IMR-90 (cell line): ENCODE measurements at regions not wholly inside any gene's neighbourhood (a gene's known extent, or its start where the extent isn't known, plus 50 kb on each side); places are given as distances from the start of the nearest gene placed in this dataset.

Source experiments
- ATAC-seq: fragments of 200-7000 bp; cut with Tn5 transposase; 2 replicates; pipeline ENCODE4 v1.9.1; 2020; ENCODE audit warnings: low read depth, mild to moderate bottlenecking, moderate library complexity
- BruUV-seq: library from RNA; stranded (reverse); fragments of 400-500 nt; replicated peaks from 2 replicates; lab custom pipeline; 2021; lab: Mats Ljungman, UMichigan
- CTCF ChIA-PET: fragments of 300-600 bp; formaldehyde crosslinking; extraction: SDS; loops from one replicate; lab custom pipeline; 2021; ENCODE audit warnings: antibody characterized with exemption; lab: Yijun Ruan, JAX
- POLR2A ChIA-PET: fragments of 300-600 bp; sonication (Branson Sonifier 250); formaldehyde crosslinking; loops from one replicate; lab custom pipeline; 2022; ENCODE audit warnings: antibody characterized with exemption; ENCODE audit not compliant: unreplicated experiment; lab: Charles Lee
- DNase-seq: peaks from one replicate; pipeline ENCODE4 v3.0.0; 2013
- H2AFZ ChIP-seq: replicated peaks from 2 replicates; pipeline ENCODE3; 2013; ENCODE audit warnings: low read length, mild to moderate bottlenecking; ENCODE audit not compliant: poor library complexity
- H2AK5ac ChIP-seq: 2 replicates; pipeline ENCODE4 v1.6.1; 2013; ENCODE audit warnings: low read depth, low read length, inconsistent platforms
- H2AK9ac ChIP-seq: replicated peaks from 2 replicates; pipeline ENCODE3; 2013; ENCODE audit warnings: mild to moderate bottlenecking, low read depth, low read length, moderate library complexity; ENCODE audit not compliant: poor library complexity
- H2BK120ac ChIP-seq: 2 replicates; pipeline ENCODE4 v1.6.1; 2013; ENCODE audit warnings: low read depth, low read length, inconsistent platforms
- H2BK15ac ChIP-seq: 3 replicates; pipeline ENCODE4 v1.6.1; 2013; ENCODE audit warnings: low read depth, low read length, inconsistent platforms
- H2BK20ac ChIP-seq: 2 replicates; pipeline ENCODE4 v1.6.1; 2013; ENCODE audit warnings: low read depth, mild to moderate bottlenecking, inconsistent platforms, low read length, moderate library complexity
- H2BK5ac ChIP-seq: 2 replicates; pipeline ENCODE4 v1.6.1; 2013; ENCODE audit warnings: mild to moderate bottlenecking, low read depth, low read length, inconsistent platforms; ENCODE audit not compliant: poor library complexity, severe bottlenecking
- H3K14ac ChIP-seq: replicated peaks from 2 replicates; pipeline ENCODE4 v1.6.1; 2013; ENCODE audit warnings: low read depth, low read length, inconsistent platforms
- H3K18ac ChIP-seq: 2 replicates; pipeline ENCODE4 v1.6.1; 2013; ENCODE audit warnings: low read depth, low read length, control low read depth
- H3K23ac ChIP-seq: 2 replicates; pipeline ENCODE4 v1.6.1; 2013; ENCODE audit warnings: low read depth, low read length, inconsistent platforms
- H3K27ac ChIP-seq: 2 replicates; pipeline ENCODE4 v1.5.1; 2013; ENCODE audit warnings: mild to moderate bottlenecking, control low read depth, low read length; ENCODE audit not compliant: insufficient read depth
- H3K27me3 ChIP-seq: 2 replicates; pipeline ENCODE4 v1.6.1; 2013; ENCODE audit warnings: low read length; ENCODE audit not compliant: control insufficient read depth, insufficient read depth
- H3K36me3 ChIP-seq: 2 replicates; pipeline ENCODE4 v1.6.1; 2013; ENCODE audit warnings: low read length, mixed read lengths; ENCODE audit not compliant: control insufficient read depth, insufficient read depth
- H3K4ac ChIP-seq: 2 replicates; pipeline ENCODE4 v1.6.1; 2013; ENCODE audit warnings: low read depth, low read length, inconsistent platforms
- H3K4me1 ChIP-seq: 2 replicates; pipeline ENCODE4 v1.6.1; 2013; ENCODE audit warnings: low read length, mixed read lengths; ENCODE audit not compliant: control insufficient read depth, insufficient read depth
- H3K4me2 ChIP-seq: 2 replicates; pipeline ENCODE4 v1.6.1; 2013; ENCODE audit warnings: low read depth, mild to moderate bottlenecking, control low read depth, low read length, moderate library complexity
- H3K4me3 ChIP-seq: 2 replicates; pipeline ENCODE4 v1.5.1; 2013; ENCODE audit warnings: low read depth, mild to moderate bottlenecking, control low read depth, low read length, moderate library complexity; ENCODE audit not compliant: insufficient read depth
- H3K56ac ChIP-seq: 2 replicates; pipeline ENCODE4 v1.6.1; 2013; ENCODE audit warnings: low read length, inconsistent platforms; ENCODE audit not compliant: insufficient read depth; ENCODE audit errors: extremely low read depth
- H3K79me1 ChIP-seq, 2 experiments: 2 replicates each; pipeline ENCODE4 v1.6.1; 2013; ENCODE audit warnings: low read length in 2 of 2, inconsistent platforms in 1 of 2, low read depth in 1 of 2
- H3K9ac ChIP-seq: 2 replicates; pipeline ENCODE4 v1.6.1; 2013; ENCODE audit warnings: low read depth, low read length, control low read depth
- H3K9me1 ChIP-seq: 2 replicates; pipeline ENCODE4 v1.6.1; 2013; ENCODE audit warnings: low read length, inconsistent platforms; ENCODE audit not compliant: insufficient read depth
- H3K9me3 ChIP-seq: 2 replicates; pipeline ENCODE4 v1.6.1; 2013; ENCODE audit warnings: low read length; ENCODE audit not compliant: control insufficient read depth, insufficient read depth
- H4K20me1 ChIP-seq: 2 replicates; pipeline ENCODE4 v1.6.1; 2013; ENCODE audit warnings: low read length, inconsistent platforms; ENCODE audit not compliant: insufficient read depth
- H4K5ac ChIP-seq: 2 replicates; pipeline ENCODE4 v1.6.1; 2013; ENCODE audit warnings: mild to moderate bottlenecking, low read depth, low read length, control low read depth
- H4K8ac ChIP-seq, 2 experiments: 2 replicates each; pipeline ENCODE4 v1.6.1; 2013; ENCODE audit warnings: low read depth in 2 of 2, low read length in 2 of 2, control low read depth in 1 of 2, inconsistent platforms in 1 of 2
- H4K91ac ChIP-seq: 2 replicates; pipeline ENCODE4 v1.6.1; 2013; ENCODE audit warnings: low read depth, low read length, inconsistent platforms; ENCODE audit not compliant: insufficient read depth
- BHLHE40 ChIP-seq: fragments of 150-350 bp; IDR thresholded peaks from 2 replicates; pipeline ENCODE4 v1.6.1; 2016; ENCODE audit warnings: mild to moderate bottlenecking, low read depth, low read length
- CEBPB ChIP-seq: IDR thresholded peaks from 2 replicates; pipeline ENCODE4 v1.6.1; 2012; ENCODE audit warnings: low read depth, low read length, improper control_type of control experiment
- FOS ChIP-seq: fragments of 150-350 bp; IDR thresholded peaks from 2 replicates; pipeline ENCODE4 v1.6.1; 2016; ENCODE audit warnings: low read depth, low read length
- MAFK ChIP-seq: IDR thresholded peaks from 2 replicates; pipeline ENCODE4 v1.6.1; 2012; ENCODE audit warnings: low read depth, low read length, improper control_type of control experiment
- MAZ ChIP-seq: IDR thresholded peaks from 2 replicates; pipeline ENCODE4 v1.6.1; 2012; ENCODE audit warnings: low read depth, mild to moderate bottlenecking, low read length, improper control_type of control experiment, moderate library complexity, borderline replicate concordance
- MXI1 ChIP-seq: IDR thresholded peaks from 2 replicates; pipeline ENCODE4 v1.6.1; 2012; ENCODE audit warnings: low read depth, mild to moderate bottlenecking, low read length, moderate library complexity, borderline replicate concordance
- NFE2L2 ChIP-seq: fragments of 150-350 bp; IDR thresholded peaks from 2 replicates; pipeline ENCODE4 v1.6.1; 2016; ENCODE audit warnings: low read depth, mild to moderate bottlenecking, low read length
- POLR2A ChIP-seq: IDR thresholded peaks from 2 replicates; pipeline ENCODE4 v1.6.1; 2012; ENCODE audit warnings: mild to moderate bottlenecking, low read depth, low read length
- RAD21 ChIP-seq: IDR thresholded peaks from 2 replicates; pipeline ENCODE4 v1.6.1; 2012; ENCODE audit warnings: low read length, improper control_type of control experiment
- RCOR1 ChIP-seq: IDR thresholded peaks from 2 replicates; pipeline ENCODE4 v1.6.1; 2012; ENCODE audit warnings: mild to moderate bottlenecking, low read length, improper control_type of control experiment; ENCODE audit not compliant: insufficient replicate concordance
- RFX5 ChIP-seq: IDR thresholded peaks from 2 replicates; pipeline ENCODE4 v1.8.0; 2012; ENCODE audit warnings: low read depth, mild to moderate bottlenecking, low read length, moderate library complexity
- SMC3 ChIP-seq: fragments of 150-350 bp; IDR thresholded peaks from 2 replicates; pipeline ENCODE4 v1.6.1; 2016; ENCODE audit warnings: low read depth, mild to moderate bottlenecking, antibody characterized with exemption, low read length, moderate library complexity
- WGBS, 2 experiments: methylation state at CpG; one replicate each; pipeline versions ENCODE4 v1.1.5 to v1.1.7; 2013; ENCODE audit warnings: missing lambda C conversion rate in 2 of 2; ENCODE audit not compliant: insufficient read length in 1 of 2; ENCODE audit errors: extremely low coverage in 2 of 2; 5-methylcytosine and 5-hydroxymethylcytosine counted together
- dilution Hi-C: fragments of 300-500 bp; cut with HindIII; formaldehyde crosslinking; loops from one replicate; pipeline ENCODE4 v1.14.3; 2018; ENCODE audit warnings: low sequenced_read_pairs; ENCODE audit not compliant: unreplicated experiment
- in situ Hi-C: fragments of 300-500 bp; cut with MboI; formaldehyde crosslinking; loops from 3 replicates; pipeline ENCODE4 v1.14.3; 2019; ENCODE audit warnings: low sequenced_read_pairs, inconsistent platforms, mixed read lengths
- intact Hi-C: fragments of 100-400 bp; cut with micrococcal nuclease; formaldehyde crosslinking; loops from 2 replicates; pipeline ENCODE4 v1.10.0; 2022
- TF ChIP-seq, protein P1 (sequence below): fragments of 150-350 bp; IDR thresholded peaks from 2 replicates; pipeline ENCODE4 v1.6.1; 2016; ENCODE audit warnings: low read depth, mild to moderate bottlenecking, low read length, moderate library complexity, borderline replicate concordance
- TF ChIP-seq, protein P2 (sequence below): fragments of 150-350 bp; IDR thresholded peaks from 2 replicates; pipeline ENCODE4 v1.6.1; 2017; ENCODE audit warnings: mild to moderate bottlenecking, antibody characterized with exemption, low read length, low read depth
- TF ChIP-seq, protein P3 (sequence below): conservative IDR thresholded peaks from 2 replicates; pipeline ENCODE4 v1.5.1; 2012; ENCODE audit warnings: mild to moderate bottlenecking, low read depth, low read length, improper control_type of control experiment

DNA sequence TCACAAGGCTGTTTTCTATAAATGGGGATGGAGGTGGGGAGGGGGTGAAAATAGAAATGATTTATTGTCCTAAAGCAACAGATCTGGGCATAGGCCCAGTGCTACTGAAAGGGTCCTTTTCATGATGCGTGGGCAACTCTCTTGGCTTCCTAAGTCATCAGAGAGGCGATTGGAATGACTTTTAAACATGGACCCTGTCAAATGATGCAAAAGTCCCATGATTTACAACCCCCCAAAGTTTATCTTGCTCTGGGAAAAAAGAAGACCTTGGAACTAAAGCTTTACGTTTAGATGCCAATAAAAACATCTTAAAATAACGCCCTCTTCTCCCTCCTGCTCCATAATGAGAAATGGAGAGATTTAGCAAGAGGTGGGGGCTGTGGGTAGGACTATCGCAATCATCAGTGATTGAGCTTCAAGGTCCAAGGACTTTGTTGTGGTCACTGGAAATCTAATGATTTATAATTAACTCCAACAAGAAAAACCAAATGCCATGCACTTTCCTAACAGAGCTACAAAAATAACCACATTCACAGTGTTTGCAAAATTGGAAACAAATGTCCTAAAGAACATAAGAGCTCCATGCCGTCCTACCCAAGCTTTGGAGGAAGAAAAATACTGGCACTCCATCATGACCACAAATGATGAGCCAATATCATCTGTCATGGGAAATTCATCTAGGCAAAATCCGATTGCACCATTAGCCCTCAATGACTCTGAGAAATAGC is 167.5 kb upstream of the CLINT1 start:
- H3K56ac ChIP-seq, result no peak overlapping the region
- H3K79me1 ChIP-seq, result no peaks in the 10 kb centered on the region
- no peak overlapping the region for H2BK15ac ChIP-seq
- POLR2A ChIA-PET, result no interaction called here
- H3K9me1 ChIP-seq, result no peaks in the 10 kb centered on the region
- H3K4ac ChIP-seq, result no peak overlapping the region
- no peak overlapping the region for H3K9ac ChIP-seq
- H3K4me3 ChIP-seq, result no peak overlapping the region
- H2AFZ ChIP-seq, result no peak overlapping the region
- TF ChIP-seq RCOR1 (no peak), SMC3 (no peak), RAD21 (no peak), POLR2A (no peak), MAZ (no peak), MAFK (no peak), NFE2L2 (no peak), CEBPB (no peak), BHLHE40 (no peak), FOS (no peak), RFX5 (no peak), MXI1 (no peak)
- TF ChIP-seq, protein P1, sequence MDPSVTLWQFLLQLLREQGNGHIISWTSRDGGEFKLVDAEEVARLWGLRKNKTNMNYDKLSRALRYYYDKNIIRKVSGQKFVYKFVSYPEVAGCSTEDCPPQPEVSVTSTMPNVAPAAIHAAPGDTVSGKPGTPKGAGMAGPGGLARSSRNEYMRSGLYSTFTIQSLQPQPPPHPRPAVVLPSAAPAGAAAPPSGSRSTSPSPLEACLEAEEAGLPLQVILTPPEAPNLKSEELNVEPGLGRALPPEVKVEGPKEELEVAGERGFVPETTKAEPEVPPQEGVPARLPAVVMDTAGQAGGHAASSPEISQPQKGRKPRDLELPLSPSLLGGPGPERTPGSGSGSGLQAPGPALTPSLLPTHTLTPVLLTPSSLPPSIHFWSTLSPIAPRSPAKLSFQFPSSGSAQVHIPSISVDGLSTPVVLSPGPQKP, result no peak
- TF ChIP-seq, protein P2, sequence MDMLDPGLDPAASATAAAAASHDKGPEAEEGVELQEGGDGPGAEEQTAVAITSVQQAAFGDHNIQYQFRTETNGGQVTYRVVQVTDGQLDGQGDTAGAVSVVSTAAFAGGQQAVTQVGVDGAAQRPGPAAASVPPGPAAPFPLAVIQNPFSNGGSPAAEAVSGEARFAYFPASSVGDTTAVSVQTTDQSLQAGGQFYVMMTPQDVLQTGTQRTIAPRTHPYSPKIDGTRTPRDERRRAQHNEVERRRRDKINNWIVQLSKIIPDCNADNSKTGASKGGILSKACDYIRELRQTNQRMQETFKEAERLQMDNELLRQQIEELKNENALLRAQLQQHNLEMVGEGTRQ, result no peak
- TF ChIP-seq, protein P3, sequence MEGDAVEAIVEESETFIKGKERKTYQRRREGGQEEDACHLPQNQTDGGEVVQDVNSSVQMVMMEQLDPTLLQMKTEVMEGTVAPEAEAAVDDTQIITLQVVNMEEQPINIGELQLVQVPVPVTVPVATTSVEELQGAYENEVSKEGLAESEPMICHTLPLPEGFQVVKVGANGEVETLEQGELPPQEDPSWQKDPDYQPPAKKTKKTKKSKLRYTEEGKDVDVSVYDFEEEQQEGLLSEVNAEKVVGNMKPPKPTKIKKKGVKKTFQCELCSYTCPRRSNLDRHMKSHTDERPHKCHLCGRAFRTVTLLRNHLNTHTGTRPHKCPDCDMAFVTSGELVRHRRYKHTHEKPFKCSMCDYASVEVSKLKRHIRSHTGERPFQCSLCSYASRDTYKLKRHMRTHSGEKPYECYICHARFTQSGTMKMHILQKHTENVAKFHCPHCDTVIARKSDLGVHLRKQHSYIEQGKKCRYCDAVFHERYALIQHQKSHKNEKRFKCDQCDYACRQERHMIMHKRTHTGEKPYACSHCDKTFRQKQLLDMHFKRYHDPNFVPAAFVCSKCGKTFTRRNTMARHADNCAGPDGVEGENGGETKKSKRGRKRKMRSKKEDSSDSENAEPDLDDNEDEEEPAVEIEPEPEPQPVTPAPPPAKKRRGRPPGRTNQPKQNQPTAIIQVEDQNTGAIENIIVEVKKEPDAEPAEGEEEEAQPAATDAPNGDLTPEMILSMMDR, result no peak
- no peak overlapping the region for H2AK5ac ChIP-seq
- H4K5ac ChIP-seq, result no peak overlapping the region
- no peak overlapping the region for H3K23ac ChIP-seq
- no peak for ATAC-seq
- no peak overlapping the region for H2BK20ac ChIP-seq
- no peak overlapping the region for H4K8ac ChIP-seq
- WGBS, 2 experiments, result no CpG with 5 or more reads among the region's 7 CpGs
- no TSS peak for BruUV-seq
- H3K27me3 ChIP-seq, result no peaks in the 10 kb centered on the region; the same call in 1 of the 2 replicates
- dilution Hi-C loops (no loop called here), in situ Hi-C loops (no loop called here), intact Hi-C loops (no loop called here)
- no peak overlapping the region for H2BK5ac ChIP-seq
- CTCF ChIA-PET, result no interaction called here
- H3K14ac ChIP-seq, result no peak overlapping the region
- no peaks in the 10 kb centered on the region for H3K36me3 ChIP-seq
- no peak overlapping the region for H3K27ac ChIP-seq
- H2BK120ac ChIP-seq, result no peak overlapping the region
- H2AK9ac ChIP-seq, result no peak overlapping the region
- no peaks in the 10 kb centered on the region for H3K4me1 ChIP-seq
- no peak overlapping the region for H3K18ac ChIP-seq
- no peak for DNase-seq
- H3K4me2 ChIP-seq, result no peak overlapping the region
- no peak overlapping the region for H4K91ac ChIP-seq
- H3K9me3 ChIP-seq, result no peaks in the 10 kb centered on the region
- no peaks in the 10 kb centered on the region for H4K20me1 ChIP-seq
